ENCODE measurements at regions not wholly inside any gene's neighbourhood (a gene's known extent, or its start where the extent isn't known, plus 50 kb on each side); places are given as distances from the start of the nearest gene placed in this dataset.

GRCh38 chr2:7988440-7988839 is 693.4 kb upstream of the ID2 start:
- DNase-seq (ENCODE audit: low spot score) (no peak), ATAC-seq (ENCODE audit: insufficient number of reproducible peaks, low FRiP score, low read depth) (no peak)
- Histone ChIP-seq H3K27me3 (replicated peaks; ENCODE audit: insufficient read depth) (no peaks in the 10 kb centered on the region), H3K27ac (no peak overlapping the region), H3K9me3 (no peaks in the 10 kb centered on the region), H3K4me1 (ENCODE audit: control insufficient read depth in 1 of 2, low read depth in 2 of 2) (no peaks in the 10 kb centered on the region), H3K4me3 (no peak overlapping the region), H3K36me3 (no peaks in the 10 kb centered on the region)
- TF ChIP-seq CTCF (IDR thresholded peaks at IDR 0.05): no peak

- Histone ChIP-seq H3K27ac (no peak overlapping the region), H3K9me3 (no peaks in the 10 kb centered on the region), H3K4me1 (ENCODE audit: control insufficient read depth in 1 of 2, low read depth in 2 of 2) (no peaks in the 10 kb centered on the region), H3K36me3 (no peaks in the 10 kb centered on the region), H3K4me3 (no peak overlapping the region), H3K27me3 (replicated peaks; ENCODE audit: insufficient read depth) (no peaks in the 10 kb centered on the region)
- ATAC-seq (ENCODE audit: insufficient number of reproducible peaks, low FRiP score, low read depth) (no peak), DNase-seq (ENCODE audit: low spot score) (no peak)
- TF ChIP-seq CTCF (IDR thresholded peaks at IDR 0.05): no peak
These were observed 692.0 kb upstream of the ID2 start for GRCh38 chr2:7989823-7990222.

- H3K4me1 ChIP-seq (ENCODE audit: control insufficient read depth in 1 of 2, low read depth in 2 of 2): no peaks in the 10 kb centered on the region
- no peak for TF ChIP-seq CTCF (IDR thresholded peaks at IDR 0.05)
- no peak for ATAC-seq (ENCODE audit: insufficient number of reproducible peaks, low FRiP score, low read depth)
- DNase-seq (ENCODE audit: low spot score): no peak
- H3K27me3 ChIP-seq (replicated peaks; ENCODE audit: insufficient read depth): no peaks in the 10 kb centered on the region
- H3K27ac ChIP-seq: no peak overlapping the region
- H3K36me3 ChIP-seq: no peaks in the 10 kb centered on the region
- H3K9me3 ChIP-seq: no peaks in the 10 kb centered on the region
- H3K4me3 ChIP-seq: no peak overlapping the region
These were observed 688.9 kb upstream of the ID2 start for GRCh38 chr2:7992612-7993602.

- no peak for DNase-seq (ENCODE audit: low spot score)
- H3K36me3 ChIP-seq: no peaks in the 10 kb centered on the region
- ATAC-seq (ENCODE audit: insufficient number of reproducible peaks, low FRiP score, low read depth): no peak
- H3K9me3 ChIP-seq: no peaks in the 10 kb centered on the region
- no peak for TF ChIP-seq CTCF (IDR thresholded peaks at IDR 0.05)
- H3K27ac ChIP-seq: no peak overlapping the region
- no peak overlapping the region for H3K4me3 ChIP-seq
- H3K4me1 ChIP-seq (ENCODE audit: control insufficient read depth in 1 of 2, low read depth in 2 of 2): no peaks in the 10 kb centered on the region
- H3K27me3 ChIP-seq (replicated peaks; ENCODE audit: insufficient read depth): no peaks in the 10 kb centered on the region
These were observed 687.4 kb upstream of the ID2 start for GRCh38 chr2:7994397-7994951.

GRCh38 chr2:7997279-7997678 is 684.6 kb upstream of the ID2 start:
- H3K27me3 ChIP-seq (replicated peaks; ENCODE audit: insufficient read depth): no peaks in the 10 kb centered on the region
- H3K4me3 ChIP-seq: no peak overlapping the region
- TF ChIP-seq CTCF (IDR thresholded peaks at IDR 0.05): no peak

More at GRCh38 chr2:7997279-7997678, 684.6 kb upstream of the ID2 start:
- H3K36me3 ChIP-seq: no peaks in the 10 kb centered on the region
- H3K4me1 ChIP-seq (ENCODE audit: control insufficient read depth in 1 of 2, low read depth in 2 of 2): no peaks in the 10 kb centered on the region
- no peak for DNase-seq (ENCODE audit: low spot score)
- ATAC-seq (ENCODE audit: insufficient number of reproducible peaks, low FRiP score, low read depth): no peak
- no peaks in the 10 kb centered on the region for H3K9me3 ChIP-seq
- no peak overlapping the region for H3K27ac ChIP-seq

Data from thoracic aorta (tissue), 2 donors.